Fibroblast of skin of left quadriceps (primary cell): ENCODE measurements at regions not wholly inside any gene's neighbourhood (a gene's known extent, or its start where the extent isn't known, plus 50 kb on each side); places are given as distances from the start of the nearest gene placed in this dataset.
"Not testable (repeated sequence)": the region's sequence is repeated elsewhere in the genome, so short reads cannot be mapped to it uniquely, and the experiment has no call there.

Experiments
- DNase-seq, 2 experiments: peaks; one replicate each; pipeline ENCODE4 v3.0.0-alpha.2; 2013; ENCODE audit warnings: low read depth in 2 of 2

DNA sequence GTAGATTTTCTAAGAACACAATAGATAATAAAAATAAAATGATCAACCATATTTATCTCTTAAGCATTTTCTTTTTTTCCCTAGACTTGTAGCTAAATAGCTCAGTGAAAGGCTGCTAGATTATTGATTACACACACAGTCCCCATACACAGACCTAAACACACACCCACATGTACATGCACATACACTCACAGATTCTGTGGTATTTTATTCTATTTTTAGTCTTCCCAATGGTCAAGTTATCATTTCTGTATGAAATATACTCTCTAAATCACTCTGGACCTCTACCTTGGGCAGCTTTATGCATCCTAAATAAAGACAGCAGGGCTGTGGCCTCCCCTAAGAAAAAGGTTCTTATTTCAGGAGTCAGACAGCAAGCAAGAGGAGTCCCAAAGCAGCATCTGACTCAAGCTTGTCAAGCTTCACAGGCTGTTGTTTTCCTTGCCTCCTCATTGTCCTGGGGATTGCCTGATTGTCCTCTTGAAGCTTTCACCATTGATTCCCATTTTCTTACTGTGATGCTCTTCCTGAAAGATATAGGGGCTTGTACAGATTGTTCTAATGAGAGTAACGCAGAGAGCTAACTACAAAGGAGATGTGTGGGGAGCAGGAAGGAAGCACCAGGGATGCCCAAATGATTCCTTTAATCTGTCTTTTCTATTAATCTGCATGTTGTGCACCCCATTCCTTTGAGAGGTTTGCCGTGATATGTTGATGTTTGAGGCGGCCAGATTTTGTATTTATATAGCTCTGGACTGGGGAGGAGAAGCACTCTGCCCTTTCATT, 986.5 kb downstream of the PCDH17 start:
- DNase-seq, result no peak

DNA sequence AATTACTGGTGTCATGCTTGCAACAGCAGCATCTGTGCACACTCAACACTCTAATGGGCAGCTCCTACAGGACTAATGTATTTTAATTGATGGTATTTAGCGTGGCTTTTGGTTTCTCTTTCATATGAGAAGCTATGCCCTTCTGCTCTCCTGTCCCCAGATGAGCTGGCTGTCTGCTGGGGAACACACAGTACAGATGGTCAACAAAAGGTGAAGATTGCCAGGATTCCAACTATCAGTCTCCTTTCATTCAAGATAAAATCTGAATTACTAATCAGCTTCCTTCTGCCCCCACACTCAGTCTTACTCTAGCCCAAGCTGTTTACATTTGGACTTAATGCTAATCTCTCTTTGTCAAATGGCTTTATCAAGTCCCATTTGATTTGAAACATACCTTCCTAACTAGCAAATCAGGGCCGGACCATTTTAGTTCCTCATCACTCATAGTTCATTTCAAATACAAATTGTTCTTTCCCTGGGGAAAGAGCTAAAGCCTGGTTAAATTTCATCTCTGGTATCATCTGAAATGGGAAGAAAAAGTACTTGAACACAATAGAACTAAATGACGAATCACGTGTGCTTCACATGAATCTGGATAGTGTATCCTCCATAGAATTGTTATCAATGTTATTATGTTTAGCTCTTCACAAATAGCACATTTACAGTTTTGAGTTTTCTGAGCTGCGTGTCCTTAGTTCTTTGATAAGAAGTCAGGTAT, 988.0 kb downstream of the PCDH17 start:
- no peak for DNase-seq

DNA sequence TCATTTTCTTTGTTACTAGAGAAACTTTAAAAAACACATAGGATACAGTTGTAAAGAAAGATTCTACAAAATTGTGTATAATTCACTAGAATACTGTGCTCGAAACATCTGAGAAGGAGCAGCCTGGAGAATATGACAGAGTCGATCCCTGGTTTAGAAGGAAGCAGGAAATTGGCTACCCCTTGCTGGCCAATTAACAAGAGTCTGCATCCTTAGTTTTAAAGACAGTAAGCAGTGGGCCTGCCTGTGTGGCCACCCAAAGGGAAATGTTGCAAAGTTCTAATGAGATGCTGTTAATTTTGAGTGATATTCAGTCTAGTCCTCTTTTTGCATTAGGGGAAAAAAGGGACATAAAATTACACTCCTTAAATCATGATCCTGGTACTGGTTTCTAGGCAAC, 988.6 kb downstream of the PCDH17 start:
- DNase-seq, result no peak

DNA sequence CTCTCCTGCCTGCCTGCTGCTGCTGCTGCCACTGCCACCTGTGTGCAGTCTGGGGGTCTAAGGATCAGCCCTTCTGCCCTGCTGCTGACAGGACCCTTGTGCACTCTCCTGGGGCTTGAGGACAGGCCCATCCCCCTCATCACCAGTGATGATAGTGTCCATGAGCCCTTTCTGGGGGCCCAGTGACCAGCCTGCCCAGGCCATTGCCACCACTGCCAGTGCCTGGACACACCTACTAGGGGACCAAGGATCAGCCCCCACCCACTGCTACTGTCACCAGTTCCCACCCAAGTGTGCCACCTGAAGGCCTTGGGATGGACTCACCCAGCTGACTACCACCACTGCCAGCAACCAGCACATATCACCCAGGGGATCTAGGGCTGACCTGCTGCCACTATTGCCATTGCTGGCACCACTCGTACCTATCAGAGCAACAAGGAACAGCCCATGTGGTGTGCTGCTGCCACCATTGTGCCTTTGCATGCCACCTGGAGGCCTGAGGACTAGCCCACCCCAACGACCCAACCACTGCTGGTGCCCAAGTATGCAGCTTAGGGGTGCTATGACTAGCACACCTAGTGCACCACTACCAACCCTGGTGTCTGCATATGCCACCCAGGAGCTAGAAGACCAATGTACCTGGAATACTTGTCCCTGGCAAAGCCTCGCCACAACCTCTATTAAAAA, 994.3 kb downstream of the PCDH17 start:
- DNase-seq, result no peak

DNA sequence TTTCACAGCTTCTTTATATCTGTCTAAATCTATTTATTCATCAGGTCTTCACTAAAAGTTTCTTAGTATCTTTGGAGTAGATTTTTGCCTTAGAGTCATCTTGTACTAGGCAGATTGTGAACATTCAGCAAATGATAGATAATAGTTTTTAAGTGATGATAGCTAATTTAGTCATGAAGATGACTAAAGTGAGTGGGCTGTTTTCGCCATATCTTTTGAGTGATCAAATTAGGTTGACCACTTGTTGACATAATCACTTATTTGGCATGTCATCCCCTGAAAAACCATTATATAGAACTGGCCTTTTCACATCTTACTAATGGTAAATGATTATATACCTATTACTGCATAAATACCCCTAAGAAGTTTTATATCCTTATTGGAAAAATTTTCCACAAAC, 999.2 kb downstream of the PCDH17 start:
- no peak for DNase-seq

DNA sequence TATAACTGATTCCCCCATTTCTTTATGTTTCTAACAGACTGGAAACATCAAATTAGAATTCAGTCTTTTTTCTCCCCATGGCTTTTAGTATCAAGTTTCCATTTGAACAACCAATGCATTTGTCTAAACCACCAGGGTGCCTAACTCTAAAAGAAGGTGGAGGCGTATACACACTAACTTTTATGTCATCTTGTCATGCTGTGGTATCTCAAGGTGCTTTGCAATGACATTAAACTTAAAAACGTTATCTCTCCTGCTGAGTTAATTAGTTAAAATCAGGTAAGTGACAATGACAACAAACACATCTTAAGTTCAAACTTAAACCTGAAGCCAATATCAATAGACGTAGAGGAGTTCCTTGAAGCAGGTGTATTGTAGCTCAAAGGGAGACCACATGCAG, 1001.7 kb downstream of the PCDH17 start:
- DNase-seq, result no peak

DNA sequence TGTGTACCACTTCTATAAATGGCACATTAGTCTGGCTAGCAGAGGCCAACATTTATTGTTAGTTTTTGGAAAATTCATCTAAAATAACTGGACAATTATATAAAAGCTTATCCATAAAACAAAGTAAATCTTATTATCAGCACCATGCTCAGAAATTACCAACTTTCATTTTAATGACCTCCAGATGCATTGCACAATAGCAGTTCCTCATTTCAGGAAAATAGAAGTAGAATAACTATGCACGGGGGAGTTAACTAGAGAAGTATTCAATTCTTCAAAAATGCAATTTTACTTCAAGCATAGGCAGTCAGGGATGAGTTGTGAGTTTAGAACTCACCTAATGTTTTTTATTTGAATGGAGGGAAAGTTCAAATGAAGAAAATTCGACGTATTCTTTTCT, 1023.5 kb downstream of the PCDH17 start:
- DNase-seq, result no peak

DNA sequence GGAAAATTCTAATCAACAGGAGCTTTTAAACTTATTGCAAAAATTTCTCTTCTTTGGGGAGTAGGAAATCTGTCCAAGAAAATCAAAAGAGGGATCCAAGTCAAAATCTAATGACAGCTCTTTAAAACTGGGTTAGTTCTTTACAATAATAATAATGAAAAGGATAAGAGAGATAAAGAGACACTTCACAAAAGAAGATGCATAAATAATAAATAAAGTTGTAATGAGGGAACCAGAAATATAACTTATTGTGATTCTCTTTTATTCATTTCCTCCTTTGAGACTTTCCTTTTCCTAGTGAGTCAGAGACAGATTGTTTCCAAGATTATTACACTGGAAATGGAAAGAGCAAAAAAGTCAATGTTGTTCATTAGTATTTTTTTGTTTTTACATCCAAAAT, 1029.3 kb downstream of the PCDH17 start:
- DNase-seq, result no peak

DNA sequence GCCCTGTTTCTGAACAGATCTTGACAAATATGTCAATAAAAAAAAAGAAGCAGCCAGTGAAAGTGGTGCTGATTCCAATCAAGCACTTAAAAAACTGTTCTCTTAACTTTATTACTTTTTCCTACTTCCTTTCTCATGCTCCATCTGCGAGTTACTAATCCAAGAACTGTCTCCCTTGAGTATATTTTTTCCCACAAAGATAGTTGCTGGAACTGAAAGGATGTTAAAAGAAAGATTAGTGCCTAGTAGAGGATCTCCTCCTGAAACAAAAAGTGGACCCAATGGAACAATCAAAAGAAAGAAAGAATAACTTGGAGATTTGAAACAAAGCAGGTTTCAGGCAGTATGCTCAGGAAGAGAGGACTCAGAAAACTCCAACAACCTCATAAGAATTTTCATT, 1034.8 kb downstream of the PCDH17 start:
- DNase-seq, result no peak

DNA sequence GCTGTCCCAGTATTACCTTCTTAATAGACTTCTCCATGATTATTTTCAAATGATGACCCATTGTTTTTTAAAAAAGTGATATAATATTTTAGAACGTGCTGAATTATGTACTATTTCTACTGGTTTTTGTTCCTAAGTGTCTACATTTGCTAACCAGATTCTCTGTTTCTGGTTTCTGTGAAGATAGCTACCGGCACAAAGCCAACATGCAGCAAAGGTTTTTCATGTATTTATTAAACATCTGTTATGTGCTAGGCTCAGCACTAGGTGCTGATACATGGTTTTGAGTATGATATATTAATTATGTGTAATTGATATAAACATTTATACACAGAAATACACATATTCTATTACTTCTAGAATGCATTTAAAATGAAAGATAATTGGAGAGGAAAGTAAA, 1035.6 kb downstream of the PCDH17 start:
- DNase-seq, result no peak

DNA sequence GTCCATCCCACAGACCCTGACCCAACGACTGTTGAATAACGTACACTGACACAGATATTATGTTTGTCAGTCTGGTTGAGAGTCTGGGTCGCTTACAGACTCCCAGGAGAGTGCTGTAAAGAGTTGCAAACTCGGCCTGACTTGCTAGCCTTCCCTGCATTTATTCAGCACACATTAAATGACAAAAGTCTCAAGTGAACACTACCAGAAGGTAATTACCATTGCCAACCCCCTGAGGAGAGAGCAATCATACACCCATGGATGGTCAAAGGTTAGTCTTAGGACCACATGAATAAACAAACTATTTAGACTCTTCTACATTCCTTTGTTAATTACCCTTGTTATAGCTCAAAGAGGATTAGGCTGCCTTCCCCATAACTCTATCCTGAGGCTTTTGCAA, 1048.6 kb downstream of the PCDH17 start:
- DNase-seq, result no peak

DNA sequence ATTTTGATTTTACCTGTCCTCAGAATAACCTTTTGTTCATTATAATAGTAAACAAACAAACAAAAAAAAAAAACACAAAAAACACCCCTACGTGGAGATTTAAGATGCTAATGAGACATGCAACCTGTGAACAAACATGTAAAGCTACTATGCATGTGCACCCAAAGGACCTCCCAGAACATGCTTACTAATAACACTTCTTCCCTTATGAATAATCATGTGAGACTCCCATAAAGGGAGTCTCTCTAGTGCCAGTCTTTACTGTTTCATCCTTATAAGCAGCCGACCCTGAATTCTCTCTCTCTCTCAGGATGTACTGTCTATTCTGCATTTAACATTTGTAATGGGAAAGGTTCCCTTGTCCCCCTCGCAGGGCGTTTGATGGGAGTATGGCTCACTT, 1051.1 kb downstream of the PCDH17 start:
- no peak for DNase-seq

DNA sequence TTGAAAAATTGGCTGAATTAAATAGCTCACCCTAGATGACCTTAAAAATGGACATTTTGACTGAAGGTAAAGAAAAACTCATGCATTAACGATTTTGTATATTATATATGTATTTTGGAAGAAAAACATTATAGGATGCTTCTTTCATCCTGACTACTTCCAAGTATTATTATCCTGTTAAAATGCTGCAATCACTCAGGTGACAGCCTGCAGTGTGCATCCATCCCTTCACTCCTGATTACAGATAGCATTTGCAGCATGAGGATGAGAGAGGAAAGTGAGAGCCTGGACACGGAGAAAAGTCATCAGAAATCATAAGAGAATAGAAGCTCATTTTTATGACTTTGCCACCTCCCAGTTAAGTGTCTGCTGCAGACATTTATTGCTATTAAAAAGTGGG, 1055.6 kb downstream of the PCDH17 start:
- DNase-seq, result no peak

DNA sequence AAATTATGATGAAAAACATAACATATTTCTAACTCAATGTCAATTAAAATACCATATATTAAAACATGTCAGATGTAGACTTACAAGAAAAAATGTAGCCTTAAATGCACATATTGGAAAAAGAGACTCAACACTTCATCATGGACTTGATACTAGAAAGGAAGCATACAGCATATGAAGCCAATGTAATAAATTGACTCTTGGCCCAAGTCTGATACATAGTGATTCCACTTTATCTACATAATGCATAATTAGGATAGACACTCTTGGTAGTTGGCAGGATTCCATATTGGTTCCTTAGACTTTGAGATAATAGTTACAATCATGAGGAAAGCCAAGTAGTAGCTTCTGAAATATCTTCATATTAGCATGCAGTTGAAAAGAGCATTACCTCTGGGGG, 1067.0 kb downstream of the PCDH17 start:
- DNase-seq, result no peak

DNA sequence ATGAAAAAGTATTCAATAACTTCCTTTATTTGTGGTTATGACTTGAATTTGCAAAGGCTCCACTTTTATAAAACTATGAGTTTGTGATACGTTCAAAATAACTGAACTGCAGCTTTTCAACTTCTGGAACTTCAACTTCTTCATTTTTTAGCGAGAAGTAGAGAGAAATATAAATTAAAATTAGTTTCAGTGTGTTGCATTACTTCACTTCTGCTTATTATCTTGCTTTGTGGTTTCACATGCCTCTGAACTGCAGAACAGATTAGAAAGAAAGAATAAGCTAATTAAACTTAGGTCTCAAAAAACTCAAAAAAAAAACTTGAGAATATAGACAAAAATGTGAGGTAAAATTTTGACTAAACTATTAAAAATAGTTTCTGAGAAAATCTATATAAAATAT, 1073.4 kb downstream of the PCDH17 start:
- DNase-seq, result no peak

DNA sequence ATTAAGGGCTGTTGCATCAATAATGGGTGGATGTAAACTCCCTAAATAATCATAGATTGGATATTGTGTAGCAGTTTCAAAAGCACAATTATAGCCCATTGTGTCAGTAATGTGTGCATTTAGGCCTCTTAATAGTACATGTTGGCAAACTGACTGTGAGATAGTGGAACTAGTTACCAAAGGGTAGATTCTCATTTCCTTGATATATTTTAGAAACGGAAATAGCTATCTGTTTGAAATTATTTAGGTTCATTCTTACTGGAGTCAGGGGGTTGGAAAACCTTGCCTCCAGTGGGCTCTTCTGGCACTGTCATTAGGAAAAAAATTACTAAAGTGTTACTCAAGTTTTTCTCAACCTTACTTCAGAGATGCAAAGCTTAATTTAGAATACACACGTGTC, 1074.9 kb downstream of the PCDH17 start:
- no peak for DNase-seq

DNA sequence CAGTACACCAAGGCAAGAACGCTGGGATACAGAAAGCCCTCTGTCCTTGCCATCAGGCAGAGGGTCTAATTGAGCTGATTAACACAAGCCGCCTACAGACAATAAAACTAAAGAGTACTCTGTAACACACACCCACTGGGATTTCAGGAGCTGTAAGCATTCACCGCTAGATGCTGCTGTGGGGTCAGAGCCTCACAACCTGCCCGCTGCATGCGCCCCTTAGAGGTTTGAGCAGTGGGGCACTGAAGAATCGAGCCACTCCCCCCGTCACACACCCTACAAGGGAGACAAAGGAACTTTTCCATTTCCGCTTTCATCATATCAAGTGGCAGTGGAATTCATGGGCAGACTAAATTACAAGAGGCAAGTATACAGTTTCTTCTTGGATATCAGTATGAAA, 1080.6 kb downstream of the PCDH17 start:
- no peak for DNase-seq

DNA sequence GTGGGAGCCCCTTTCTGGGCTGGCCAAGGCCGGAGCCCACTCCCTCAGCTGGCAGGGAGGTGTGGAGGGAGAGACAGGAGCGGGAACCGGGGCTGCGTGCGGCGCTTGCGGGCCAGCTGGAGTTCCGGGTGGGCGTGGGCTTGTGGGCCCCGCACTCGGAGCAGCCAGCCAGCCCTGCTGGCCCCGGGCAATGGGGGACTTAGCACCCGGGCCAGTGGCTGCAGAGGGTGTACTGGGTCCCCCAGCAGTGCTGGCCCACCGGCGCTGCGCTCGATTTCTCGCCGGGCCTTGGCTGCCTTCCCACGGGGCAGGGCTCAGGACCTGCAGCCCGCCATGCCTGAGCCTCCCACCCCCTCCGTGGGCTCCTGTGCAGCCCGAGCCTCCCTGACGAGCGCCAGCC, 1082.5 kb downstream of the PCDH17 start:
- DNase-seq, result not testable (repeated sequence)

DNA sequence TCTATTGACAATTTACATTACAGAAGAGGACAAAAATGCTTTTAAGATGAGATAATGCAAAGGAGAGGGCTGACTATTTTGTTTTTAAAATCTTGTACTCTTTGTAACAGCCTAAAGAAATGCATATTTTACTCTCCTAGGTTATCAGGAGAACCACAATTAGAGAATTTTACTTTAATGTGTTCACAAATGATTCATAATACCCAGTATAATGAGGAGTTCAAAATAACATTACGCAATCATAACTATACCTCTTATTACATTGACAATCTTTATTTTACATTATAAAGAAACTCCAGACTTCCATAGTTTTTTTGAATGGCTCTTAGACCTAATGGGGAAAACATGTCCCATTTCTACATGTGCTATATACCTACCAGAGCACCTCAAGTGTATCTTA, 1089.7 kb downstream of the PCDH17 start:
- no peak for DNase-seq

DNA sequence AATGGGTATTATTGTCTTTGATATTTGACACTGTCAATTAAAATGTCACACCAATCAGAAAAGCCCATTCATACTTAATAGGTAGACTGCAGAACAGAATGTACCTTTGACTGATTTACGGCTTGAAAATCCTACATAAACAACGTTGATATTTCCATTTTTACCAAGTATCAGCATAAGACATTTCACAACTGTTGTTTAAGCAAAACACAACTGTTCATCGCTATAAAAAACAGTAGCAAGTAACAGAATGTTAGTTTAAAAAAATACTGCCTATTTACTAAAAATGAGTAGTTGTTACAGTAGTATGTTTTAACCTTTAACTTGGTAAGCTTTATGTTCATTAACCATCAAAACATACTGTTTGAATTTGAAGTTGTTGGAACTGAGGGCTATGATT, 1096.6 kb downstream of the PCDH17 start:
- DNase-seq, result no peak

DNA sequence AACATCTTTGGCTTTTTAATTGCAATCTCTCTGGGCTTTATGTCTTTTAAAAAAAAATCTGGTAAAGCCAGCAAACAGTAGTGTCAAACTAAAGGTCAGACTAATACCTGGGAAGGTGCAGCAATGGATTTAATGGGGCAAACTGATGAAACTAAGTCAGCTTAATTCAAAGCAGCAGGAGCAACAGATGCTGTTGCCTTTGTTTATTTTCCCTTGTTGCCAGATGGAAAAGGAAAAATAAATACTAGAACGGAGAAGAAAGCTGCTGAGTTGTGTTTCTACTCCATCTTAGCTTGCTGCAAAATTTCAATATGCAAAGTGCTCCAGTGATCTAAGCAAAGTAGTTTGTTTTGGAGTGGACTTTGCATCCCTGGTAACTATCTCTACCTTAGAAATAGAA, 1097.8 kb downstream of the PCDH17 start:
- DNase-seq, result no peak

DNA sequence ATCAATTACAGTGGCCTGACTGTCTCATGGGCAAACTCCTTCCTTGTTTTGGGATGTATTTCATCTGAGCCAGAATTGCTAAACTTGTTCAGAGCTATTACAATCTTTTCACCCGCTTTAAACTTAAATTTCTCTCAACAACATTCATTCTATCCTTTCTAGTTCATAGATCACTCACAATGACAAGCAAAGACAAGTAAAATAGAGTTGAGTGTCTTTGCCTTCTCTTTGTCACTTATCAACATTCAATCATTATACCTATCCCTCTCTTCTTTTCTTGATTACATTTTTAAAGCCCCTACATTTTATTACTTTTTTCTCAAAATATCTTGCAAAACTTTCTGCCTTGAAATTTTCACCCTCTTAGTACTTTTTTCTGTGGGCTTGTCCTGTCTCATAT, 1113.1 kb downstream of the PCDH17 start:
- no peak for DNase-seq

DNA sequence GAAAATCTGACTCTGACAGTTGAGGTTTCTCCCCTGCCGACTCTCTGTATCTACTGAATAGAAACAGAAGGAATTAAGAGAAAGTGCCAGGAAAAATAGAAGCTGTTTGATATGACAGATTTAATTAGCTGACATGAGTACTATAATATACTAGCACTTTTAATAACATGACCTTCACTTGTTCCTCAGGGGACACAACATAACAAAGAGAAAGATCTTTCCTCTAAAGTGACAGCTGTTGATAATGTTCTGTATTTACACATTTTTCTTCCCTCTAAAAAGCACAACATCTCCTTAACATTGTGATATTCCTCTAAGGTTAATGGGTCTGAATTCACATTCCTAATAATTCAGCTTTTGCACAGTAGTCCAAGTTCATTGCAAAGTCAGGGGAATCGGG, 1136.0 kb downstream of the PCDH17 start:
- no peak for DNase-seq
